Stimulated activated CD8-positive, alpha-beta memory T cell treated with anti-CD3 and anti-CD28 coated beads, Interleukin-7, amount 100 ng/mL, for 48 hours (primary cell): ENCODE measurements at regions not wholly inside any gene's neighbourhood (a gene's known extent, or its start where the extent isn't known, plus 50 kb on each side); places are given as distances from the start of the nearest gene placed in this dataset.
"Not testable (repeated sequence)": the region's sequence is repeated elsewhere in the genome, so short reads cannot be mapped to it uniquely, and the experiment has no call there.

ENCODE experiments used
- DNase-seq, 2 donors: peaks; one replicate each; pipeline ENCODE4 v3.0.0-alpha.2; 2020; ENCODE audit warnings: low read depth in 1 of 2; ENCODE audit errors: extremely low read depth in 1 of 2

DNA sequence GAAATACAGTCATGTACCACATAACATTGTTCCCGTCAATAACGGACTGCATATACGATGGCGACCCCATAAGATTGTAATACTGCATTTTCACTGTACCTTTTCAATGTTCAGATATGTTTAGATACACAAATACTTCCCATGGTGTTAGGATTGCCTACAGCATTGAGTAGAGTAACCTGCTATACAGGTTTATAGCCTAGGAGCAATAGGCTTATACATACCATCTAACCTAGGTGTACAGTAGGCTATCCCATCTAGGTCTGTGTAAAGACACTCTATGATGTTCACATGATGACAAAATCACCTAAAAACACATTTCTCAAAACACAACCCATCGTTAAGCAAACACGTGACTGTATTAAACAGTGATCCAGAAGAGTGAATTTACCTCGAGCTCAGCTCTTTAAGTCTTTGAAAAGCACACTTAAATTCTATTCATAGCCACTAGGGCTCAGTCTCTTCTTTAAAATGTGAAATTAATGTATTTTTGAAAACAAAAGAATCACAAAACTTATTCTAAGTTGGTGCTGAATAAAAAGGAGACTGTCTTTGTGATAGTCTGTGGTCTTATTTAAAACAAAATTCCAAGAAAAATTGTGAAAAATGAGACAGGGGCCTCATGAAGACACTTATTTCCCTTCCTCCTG lies 239.1 kb upstream of the ARID2 start:
- no peak for DNase-seq

DNA sequence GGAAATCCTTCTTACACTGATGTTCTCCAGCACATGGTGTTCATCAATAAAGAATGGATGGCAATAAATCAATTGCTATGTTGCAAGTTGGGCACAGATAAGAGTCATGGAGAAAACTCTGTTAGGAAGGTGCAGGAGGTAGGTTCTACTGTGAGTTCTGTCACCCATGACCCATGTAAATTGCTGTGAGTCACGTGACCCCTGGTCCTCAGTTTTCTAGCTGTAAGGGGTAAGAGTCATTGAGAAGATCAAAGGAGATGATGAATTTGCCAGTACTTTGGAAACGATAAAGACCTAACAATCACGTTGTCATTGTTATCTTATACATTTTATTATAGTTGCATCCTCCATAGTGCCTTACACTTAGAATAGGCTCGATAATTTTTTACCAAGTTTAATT lies 235.2 kb upstream of the ARID2 start:
- no peak for DNase-seq

GRCh38 chr12:45498645-45499044 lies 230.9 kb upstream of the ARID2 start:
- no peak for DNase-seq

- DNase-seq, result no peak
Observed at GRCh38 chr12:45502481-45503128, 226.9 kb upstream of the ARID2 start.

DNA sequence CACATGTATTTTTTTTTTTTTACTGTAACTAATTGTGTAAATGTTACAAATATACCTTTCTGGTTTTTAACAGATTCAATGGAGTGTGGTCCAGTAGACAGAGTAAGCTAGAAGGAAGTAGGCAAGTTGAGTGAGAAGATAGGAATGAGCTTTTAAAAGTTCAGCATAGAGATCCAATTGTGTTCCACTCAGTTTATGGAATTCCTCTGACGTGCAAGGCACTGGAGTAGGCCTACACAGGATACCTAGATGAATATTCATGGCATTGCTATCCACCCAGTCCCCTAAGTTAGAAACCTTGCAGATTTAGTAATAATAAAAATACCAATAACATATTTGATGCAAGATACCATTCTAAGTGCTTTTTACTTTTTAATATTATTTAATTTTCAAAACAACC lies 225.6 kb upstream of the ARID2 start:
- no peak for DNase-seq

DNA sequence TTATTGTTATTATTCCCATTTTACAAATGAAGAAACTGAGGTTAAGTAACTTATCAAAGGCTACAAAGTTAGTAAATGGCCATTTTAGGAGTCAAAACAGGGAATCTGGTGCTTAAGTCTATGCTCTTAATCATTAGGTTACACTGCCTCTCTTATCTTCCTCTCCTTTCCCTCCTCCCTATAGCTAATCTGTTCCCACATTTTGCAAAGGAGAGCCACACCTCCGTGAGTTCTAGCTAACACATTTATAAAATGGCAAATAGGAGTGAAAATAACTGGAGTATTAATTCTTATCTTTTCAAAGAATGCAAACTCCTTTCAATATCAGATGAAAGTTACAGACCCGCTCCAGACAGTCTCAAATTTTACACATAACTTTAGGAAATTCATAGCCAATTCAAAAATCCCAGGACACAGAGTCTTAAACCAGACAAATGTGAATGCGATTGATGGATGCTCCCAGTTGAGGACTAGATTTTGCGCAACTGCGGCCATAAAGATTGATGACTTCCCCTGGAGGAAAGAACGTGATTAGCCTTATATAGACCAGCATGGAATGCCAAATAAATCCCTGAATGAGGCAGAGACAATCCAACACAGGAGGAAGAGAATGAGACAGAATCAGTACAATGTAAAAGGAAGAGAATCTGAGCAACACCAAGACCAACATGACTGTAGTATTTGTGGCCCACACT lies 225.0 kb upstream of the ARID2 start:
- no peak for DNase-seq

DNA sequence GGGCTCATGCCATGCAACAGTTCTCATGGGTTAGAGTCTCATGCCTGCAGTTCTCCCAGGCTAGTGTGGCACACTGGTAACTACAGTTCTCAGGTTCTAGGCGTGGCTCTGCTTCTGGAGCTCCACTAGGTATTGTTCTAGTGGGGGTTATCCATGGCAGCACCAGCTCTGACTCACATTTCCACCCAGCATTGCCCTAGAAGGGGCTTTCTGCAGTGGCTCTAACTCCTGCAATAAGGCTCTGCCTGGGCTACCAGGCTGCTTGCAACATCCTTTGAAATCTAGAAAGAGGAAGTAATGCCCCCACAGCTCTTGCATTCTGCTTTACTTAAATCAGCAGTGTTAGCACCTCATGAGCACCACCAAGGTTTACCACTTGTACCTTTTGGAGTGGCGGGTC lies 220.3 kb upstream of the ARID2 start:
- DNase-seq, result no peak

GRCh38 chr12:45509621-45510020 lies 219.9 kb upstream of the ARID2 start:
- DNase-seq, result no peak

DNA sequence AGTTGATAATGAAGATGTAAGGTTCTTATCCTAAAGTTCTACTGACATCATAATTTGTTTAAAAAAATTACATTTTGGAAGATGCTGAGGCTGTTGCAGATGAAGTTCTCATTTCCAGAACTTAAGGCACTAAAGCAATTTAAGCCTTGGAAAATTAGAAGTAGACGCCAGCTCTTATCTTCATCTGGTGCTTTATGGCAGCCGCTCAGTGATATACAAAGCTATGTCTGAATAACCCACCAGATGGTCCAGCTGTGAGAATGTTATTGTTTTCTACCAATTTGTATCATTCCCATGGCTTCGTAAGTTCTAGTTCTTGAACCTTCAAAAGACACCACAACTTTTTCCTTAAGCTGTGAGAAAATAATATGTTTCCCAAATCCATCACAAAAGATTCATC lies 212.1 kb upstream of the ARID2 start:
- DNase-seq, result no peak

GRCh38 chr12:45518291-45519235 lies 210.9 kb upstream of the ARID2 start:
- peak in 1 of 2 donors; percentile 11 for DNase-seq

GRCh38 chr12:45522227-45522626 lies 207.3 kb upstream of the ARID2 start:
- DNase-seq, result no peak

DNA sequence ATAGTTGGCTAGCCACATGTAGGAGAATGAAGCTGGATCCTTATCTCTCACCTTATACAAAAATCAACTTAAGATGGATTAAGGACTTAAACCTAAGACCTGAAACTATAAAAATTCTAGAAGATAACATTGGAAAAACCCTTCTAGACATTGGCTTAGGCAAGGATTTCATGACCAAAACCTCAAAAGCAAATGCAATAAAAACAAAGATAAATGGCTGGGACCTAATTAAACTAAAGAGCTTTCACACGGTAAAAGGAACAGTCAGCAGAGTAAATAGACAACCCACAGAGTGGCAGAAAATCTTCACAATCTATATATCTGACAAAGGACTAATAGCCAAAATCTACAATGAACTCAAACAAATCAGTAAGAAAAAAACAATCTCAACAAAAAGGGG lies 202.7 kb upstream of the ARID2 start:
- not testable (repeated sequence) for DNase-seq

DNA sequence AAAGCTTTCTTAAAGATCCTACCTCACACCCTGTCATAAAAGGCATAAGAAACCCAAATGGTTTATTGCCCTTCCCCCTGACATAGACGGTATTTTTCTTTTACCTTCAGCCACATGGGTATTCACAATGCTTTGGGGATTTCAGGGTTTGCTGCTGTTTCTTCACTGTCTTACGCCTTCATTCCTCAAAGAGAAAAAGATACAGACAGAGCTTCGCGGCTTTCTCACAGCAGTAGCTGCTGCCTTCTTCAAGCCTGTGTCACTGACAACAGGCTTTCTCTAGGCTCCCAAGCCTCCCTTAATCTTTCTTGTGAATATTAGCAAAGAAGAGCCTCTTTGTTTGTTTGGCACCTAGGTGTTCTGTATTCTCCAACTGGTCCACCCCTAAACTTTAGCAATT lies 197.4 kb upstream of the ARID2 start:
- no peak for DNase-seq

GRCh38 chr12:45535610-45536180 lies 193.8 kb upstream of the ARID2 start:
- no peak for DNase-seq

DNA sequence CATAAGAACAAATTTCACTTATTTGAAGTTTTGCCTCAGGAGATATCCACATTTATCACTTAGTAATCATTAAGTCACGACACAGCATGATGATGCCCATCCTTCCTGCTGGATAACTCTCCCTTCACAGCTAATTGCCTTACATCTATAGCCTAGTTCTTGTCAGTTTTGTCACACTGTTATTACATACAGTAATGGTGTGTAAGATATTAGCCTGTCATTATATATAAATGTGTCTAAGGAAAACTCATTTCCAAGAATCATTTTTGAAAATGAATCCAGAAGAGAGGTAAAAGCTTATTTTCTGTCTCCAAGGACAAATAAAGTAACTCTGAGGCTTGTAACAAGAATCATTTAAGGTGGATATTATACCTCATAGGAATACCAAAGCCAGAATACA lies 193.2 kb upstream of the ARID2 start:
- DNase-seq, result no peak

- DNase-seq, result no peak
Observed at GRCh38 chr12:45540661-45541341, 188.7 kb upstream of the ARID2 start.

- DNase-seq, result peak in 1 of 2 donors; percentile 11
Observed at GRCh38 chr12:45543887-45544286, 185.6 kb upstream of the ARID2 start.

DNA sequence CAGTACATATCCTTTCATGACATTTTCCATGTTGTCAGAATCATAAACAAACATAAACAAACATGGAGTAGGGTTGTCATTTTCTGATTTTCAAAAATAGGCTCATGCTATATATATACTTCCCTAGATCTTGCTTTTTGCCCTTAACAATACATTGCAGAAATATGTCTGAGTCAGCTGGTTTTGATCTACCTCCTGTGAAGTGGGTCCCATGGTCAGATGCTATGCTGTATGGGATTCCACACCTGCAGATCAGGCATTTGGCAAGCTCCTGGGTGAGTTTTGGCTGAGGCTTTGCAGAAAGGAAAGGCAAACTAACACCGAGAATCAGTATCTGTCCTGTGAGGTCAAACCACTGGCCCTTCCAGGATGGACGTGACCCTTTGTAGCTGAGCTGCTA lies 183.0 kb upstream of the ARID2 start:
- no peak for DNase-seq

DNA sequence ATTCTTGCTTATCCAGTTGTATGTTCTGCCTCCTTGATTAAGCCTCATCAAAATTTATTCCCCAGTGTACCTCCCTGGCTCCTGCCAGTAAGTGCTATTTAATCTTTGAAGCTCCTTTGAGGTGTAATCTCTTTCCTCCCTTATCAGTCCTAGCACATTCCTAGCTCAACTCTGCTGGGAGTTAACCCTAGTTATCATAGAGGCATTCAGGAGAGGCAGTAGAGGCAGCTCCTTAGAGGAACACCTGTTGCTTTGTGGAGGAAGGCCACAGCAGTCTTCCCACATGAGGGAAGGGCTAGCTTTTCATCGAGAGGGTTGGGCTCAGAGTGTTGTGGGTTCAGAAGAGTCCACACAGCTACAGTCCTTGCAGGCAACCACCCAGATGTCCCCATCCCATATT lies 182.4 kb upstream of the ARID2 start:
- DNase-seq, result no peak

GRCh38 chr12:45547822-45548221 lies 181.7 kb upstream of the ARID2 start:
- no peak for DNase-seq
